Type B pancreatic cell (in vitro differentiated cells): ENCODE measurements at regions not wholly inside any gene's neighbourhood (a gene's known extent, or its start where the extent isn't known, plus 50 kb on each side); places are given as distances from the start of the nearest gene placed in this dataset.

Experiments
- DNase-seq: peaks from one replicate; pipeline ENCODE4 v3.0.0; 2021; ENCODE audit warnings: mixed read lengths; ENCODE audit not compliant: unreplicated experiment; ENCODE audit errors: extremely low spot score
- H3K27ac Mint-ChIP-seq: 2 replicates; pipeline ENCODE4 v1.8.0; 2021; ENCODE audit warnings: mild to moderate bottlenecking, mixed read lengths
- H3K27me3 Mint-ChIP-seq: 2 replicates; pipeline ENCODE4 v1.8.0; 2021; ENCODE audit warnings: mixed read lengths
- H3K36me3 Mint-ChIP-seq: 2 replicates; pipeline ENCODE4 v1.8.0; 2021; ENCODE audit warnings: mixed read lengths
- H3K4me1 Mint-ChIP-seq: one replicate; pipeline ENCODE4 v1.8.0; 2021; ENCODE audit warnings: mixed read lengths; ENCODE audit not compliant: unreplicated experiment
- H3K4me3 Mint-ChIP-seq: 2 replicates; pipeline ENCODE4 v1.8.0; 2021; ENCODE audit warnings: mild to moderate bottlenecking, mixed read lengths
- H3K9me3 Mint-ChIP-seq: 2 replicates; pipeline ENCODE4 v1.8.0; 2021; ENCODE audit warnings: mixed read lengths
- CTCF ChIP-seq: fragments of 200-600 bp; sonication (generic); conservative IDR thresholded peaks from 2 replicates; pipeline ENCODE4 v1.5.0; 2021; ENCODE audit warnings: antibody characterized with exemption, mild to moderate bottlenecking

- Mint-ChIP-seq H3K9me3 (no peaks in the 10 kb centered on the region), H3K4me3 (no peak overlapping the region), H3K36me3 (no peaks in the 10 kb centered on the region), H3K27me3 (no peaks in the 10 kb centered on the region), H3K27ac (no peak overlapping the region), H3K4me1 (no peaks in the 10 kb centered on the region)
- DNase-seq: no peak
- TF ChIP-seq CTCF: no peak
These were observed 1780.1 kb downstream of the TP53TG3F start for GRCh38 chr16:35239561-35239960.

- no peaks in the 10 kb centered on the region for H3K27me3 Mint-ChIP-seq
- no peak overlapping the region for H3K4me3 Mint-ChIP-seq
- no peak overlapping the region for H3K27ac Mint-ChIP-seq
- TF ChIP-seq CTCF: no peak
- no peaks in the 10 kb centered on the region for H3K9me3 Mint-ChIP-seq
- H3K4me1 Mint-ChIP-seq: no peaks in the 10 kb centered on the region
- no peaks in the 10 kb centered on the region for H3K36me3 Mint-ChIP-seq
- DNase-seq: no peak
These were observed 1789.6 kb downstream of the TP53TG3F start for GRCh38 chr16:35249051-35249450.

GRCh38 chr16:35252356-35252936 is 1793.0 kb downstream of the TP53TG3F start:
- TF ChIP-seq CTCF: no peak
- Mint-ChIP-seq H3K4me3 (no peak overlapping the region), H3K27ac (no peak overlapping the region), H3K36me3 (no peaks in the 10 kb centered on the region), H3K9me3 (no peaks in the 10 kb centered on the region), H3K4me1 (no peaks in the 10 kb centered on the region), H3K27me3 (no peaks in the 10 kb centered on the region)
- no peak for DNase-seq

GRCh38 chr16:35255186-35255803 is 1795.9 kb downstream of the TP53TG3F start:
- Mint-ChIP-seq H3K27me3 (no peaks in the 10 kb centered on the region), H3K27ac (no peak overlapping the region), H3K4me1 (no peaks in the 10 kb centered on the region), H3K36me3 (no peaks in the 10 kb centered on the region), H3K4me3 (no peak overlapping the region), H3K9me3 (peaks cover 7% of the 10 kb centered on the region)
- DNase-seq: no peak
- no peak for TF ChIP-seq CTCF

GRCh38 chr16:35255816-35256215 is 1796.4 kb downstream of the TP53TG3F start:
- H3K4me3 Mint-ChIP-seq: no peak overlapping the region
- no peak overlapping the region for H3K27ac Mint-ChIP-seq
- no peak for TF ChIP-seq CTCF
- no peaks in the 10 kb centered on the region for H3K36me3 Mint-ChIP-seq
- no peak for DNase-seq
- H3K4me1 Mint-ChIP-seq: no peaks in the 10 kb centered on the region
- no peaks in the 10 kb centered on the region for H3K27me3 Mint-ChIP-seq
- peaks cover 7% of the 10 kb centered on the region for H3K9me3 Mint-ChIP-seq
